ENCODE measurements at regions not wholly inside any gene's neighbourhood (a gene's known extent, or its start where the extent isn't known, plus 50 kb on each side); places are given as distances from the start of the nearest gene placed in this dataset.

GRCh38 chr11:29024386-29024785 lies 916.2 kb downstream of the METTL15 start:
- H3K9me2 ChIP-seq (replicated peaks; ENCODE audit: low read depth, low read length) = no peaks in the 10 kb centered on the region
- no peaks in the 10 kb centered on the region for H3K36me3 ChIP-seq (ENCODE audit: insufficient read depth, low read length)
- no peaks in the 10 kb centered on the region for H3K27me3 ChIP-seq (ENCODE audit: insufficient read depth, low read length, poor library complexity, severe bottlenecking)
- no peak overlapping the region for H2AFZ ChIP-seq (ENCODE audit: low read length)
- no peaks in the 10 kb centered on the region for H3K79me2 ChIP-seq (ENCODE audit: insufficient read depth, low read length)
- no peaks in the 10 kb centered on the region for H3F3A ChIP-seq (ENCODE audit: low read depth)
- no peak overlapping the region for H3K4me3 ChIP-seq (ENCODE audit: low read length, poor library complexity, severe bottlenecking)
- no peak overlapping the region for H3K9ac ChIP-seq (ENCODE audit: low read depth, low read length, poor library complexity, severe bottlenecking)
- H3K9me3 ChIP-seq (ENCODE audit: insufficient read depth, low read depth, low read length) = 0 out of 2 replicates have a peak, but pooled peaks cover 10% of the 10 kb centered on the region
- H4K20me1 ChIP-seq (ENCODE audit: insufficient read depth, low read length, poor library complexity, severe bottlenecking) = no peaks in the 10 kb centered on the region
- TF ChIP-seq EZH2phosphoT487 (IDR thresholded peaks at IDR 0.05; ENCODE audit: borderline replicate concordance) (no peak), CTCF (conservative IDR thresholded peaks at IDR 0.05; ENCODE audit: low read length) (no peak)
- H3K4me2 ChIP-seq (ENCODE audit: low read depth, low read length, poor library complexity, severe bottlenecking) = no peak overlapping the region
- no peaks in the 10 kb centered on the region for H3K4me1 ChIP-seq (ENCODE audit: insufficient read depth, low read length, poor library complexity, severe bottlenecking)

- Histone ChIP-seq H3K27me3 (ENCODE audit: insufficient read depth, low read length, poor library complexity, severe bottlenecking) (no peaks in the 10 kb centered on the region), H3F3A (ENCODE audit: low read depth) (no peaks in the 10 kb centered on the region)
These were observed 915.6 kb downstream of the METTL15 start for GRCh38 chr11:29023761-29024160.

GRCh38 chr11:29022676-29023075 lies 914.5 kb downstream of the METTL15 start:
- Histone ChIP-seq H3K79me2 (ENCODE audit: insufficient read depth, low read length) (no peaks in the 10 kb centered on the region), H3K9me3 (ENCODE audit: insufficient read depth, low read depth, low read length) (no peaks in the 10 kb centered on the region), H3K36me3 (ENCODE audit: insufficient read depth, low read length) (no peaks in the 10 kb centered on the region), H3K9ac (ENCODE audit: low read depth, low read length, poor library complexity, severe bottlenecking) (no peak overlapping the region), H3K27me3 (ENCODE audit: insufficient read depth, low read length, poor library complexity, severe bottlenecking) (no peaks in the 10 kb centered on the region), H3K4me1 (ENCODE audit: insufficient read depth, low read length, poor library complexity, severe bottlenecking) (no peaks in the 10 kb centered on the region), H3K4me2 (ENCODE audit: low read depth, low read length, poor library complexity, severe bottlenecking) (no peak overlapping the region), H3F3A (ENCODE audit: low read depth) (no peaks in the 10 kb centered on the region), H4K20me1 (ENCODE audit: insufficient read depth, low read length, poor library complexity, severe bottlenecking) (no peaks in the 10 kb centered on the region), H3K9me2 (replicated peaks; ENCODE audit: low read depth, low read length) (no peaks in the 10 kb centered on the region), H2AFZ (ENCODE audit: low read length) (no peak overlapping the region), H3K4me3 (ENCODE audit: low read length, poor library complexity, severe bottlenecking) (no peak overlapping the region)
- TF ChIP-seq EZH2phosphoT487 (IDR thresholded peaks at IDR 0.05; ENCODE audit: borderline replicate concordance) (no peak), CTCF (conservative IDR thresholded peaks at IDR 0.05; ENCODE audit: low read length) (no peak)

More at GRCh38 chr11:29023761-29024160, 915.6 kb downstream of the METTL15 start:
- H4K20me1 ChIP-seq (ENCODE audit: insufficient read depth, low read length, poor library complexity, severe bottlenecking) = no peaks in the 10 kb centered on the region
- H3K4me2 ChIP-seq (ENCODE audit: low read depth, low read length, poor library complexity, severe bottlenecking) = no peak overlapping the region
- no peak overlapping the region for H3K4me3 ChIP-seq (ENCODE audit: low read length, poor library complexity, severe bottlenecking)
- H3K36me3 ChIP-seq (ENCODE audit: insufficient read depth, low read length) = no peaks in the 10 kb centered on the region
- no peaks in the 10 kb centered on the region for H3K4me1 ChIP-seq (ENCODE audit: insufficient read depth, low read length, poor library complexity, severe bottlenecking)
- 0 out of 2 replicates have a peak, but pooled peaks cover 4% of the 10 kb centered on the region for H3K9me3 ChIP-seq (ENCODE audit: insufficient read depth, low read depth, low read length)
- no peak overlapping the region for H2AFZ ChIP-seq (ENCODE audit: low read length)
- H3K9me2 ChIP-seq (replicated peaks; ENCODE audit: low read depth, low read length) = no peaks in the 10 kb centered on the region
- no peaks in the 10 kb centered on the region for H3K79me2 ChIP-seq (ENCODE audit: insufficient read depth, low read length)
- no peak for TF ChIP-seq EZH2phosphoT487 (IDR thresholded peaks at IDR 0.05; ENCODE audit: borderline replicate concordance)
- TF ChIP-seq CTCF (conservative IDR thresholded peaks at IDR 0.05; ENCODE audit: low read length) = no peak
- H3K9ac ChIP-seq (ENCODE audit: low read depth, low read length, poor library complexity, severe bottlenecking) = no peak overlapping the region

All from Loucy (cell line).